PFSK-1 (cell line): ENCODE measurements at regions not wholly inside any gene's neighbourhood (a gene's known extent, or its start where the extent isn't known, plus 50 kb on each side); places are given as distances from the start of the nearest gene placed in this dataset.

Experiments used
- FOXP2 ChIP-seq: optimal IDR thresholded peaks from 2 replicates; pipeline ENCODE3; 2011; ENCODE audit warnings: borderline replicate concordance, control low read depth, inconsistent platforms; ENCODE audit not compliant: insufficient read depth; ENCODE audit errors: extremely low read length, extremely low read depth
- POLR2AphosphoS5 ChIP-seq: IDR thresholded peaks from 2 replicates; pipeline ENCODE4 v1.6.1; 2012; ENCODE audit warnings: low read depth, mild to moderate bottlenecking, control low read depth, low read length, moderate library complexity
- REST ChIP-seq, 2 experiments: IDR thresholded peaks; 2 replicates each; pipeline versions ENCODE4 v1.6.1 to v1.8.0; 2011 to 2012; ENCODE audit warnings: low read depth in 2 of 2, low read length in 2 of 2, control low read depth in 1 of 2, inconsistent platforms in 1 of 2, mild to moderate bottlenecking in 1 of 2, moderate library complexity in 1 of 2; ENCODE audit not compliant: insufficient read depth in 1 of 2
- SIN3A ChIP-seq: IDR thresholded peaks from 2 replicates; pipeline ENCODE4 v1.6.1; 2012; ENCODE audit warnings: mild to moderate bottlenecking, low read length, moderate library complexity, borderline replicate concordance; ENCODE audit not compliant: insufficient read depth
- TAF1 ChIP-seq: IDR thresholded peaks from 2 replicates; pipeline ENCODE4 v1.6.1; 2012; ENCODE audit warnings: low read length, control low read depth, borderline replicate concordance; ENCODE audit not compliant: insufficient read depth

DNA sequence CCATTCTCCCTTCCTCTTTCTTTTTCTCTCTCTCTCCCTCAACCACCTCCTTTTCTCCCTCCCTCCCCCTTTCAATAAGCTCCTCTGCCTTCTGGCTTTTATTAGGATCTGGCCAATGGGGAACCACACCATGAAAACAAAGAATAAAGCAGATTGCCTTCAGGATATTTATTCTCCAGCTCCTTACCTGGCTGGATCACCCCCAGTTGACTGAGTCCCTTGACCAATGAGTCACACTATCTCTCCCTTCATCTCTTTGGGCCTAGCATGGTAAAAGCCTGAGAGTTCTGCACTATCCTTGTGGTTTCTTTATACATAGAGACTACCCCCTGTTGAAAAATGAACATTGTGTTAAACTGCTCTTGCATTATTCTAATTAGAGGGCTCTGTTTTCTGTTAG is 476.8 kb downstream of the EPHA7 start:
- TF ChIP-seq FOXP2, result no peak
- no peak for TF ChIP-seq POLR2AphosphoS5
- TF ChIP-seq TAF1, result no peak
- TF ChIP-seq REST (IDR thresholded peaks at IDR 0.05; ENCODE audit: insufficient read depth in 1 of 2, low read depth in 2 of 2, low read length in 2 of 2), result no peak
- TF ChIP-seq SIN3A, result no peak

DNA sequence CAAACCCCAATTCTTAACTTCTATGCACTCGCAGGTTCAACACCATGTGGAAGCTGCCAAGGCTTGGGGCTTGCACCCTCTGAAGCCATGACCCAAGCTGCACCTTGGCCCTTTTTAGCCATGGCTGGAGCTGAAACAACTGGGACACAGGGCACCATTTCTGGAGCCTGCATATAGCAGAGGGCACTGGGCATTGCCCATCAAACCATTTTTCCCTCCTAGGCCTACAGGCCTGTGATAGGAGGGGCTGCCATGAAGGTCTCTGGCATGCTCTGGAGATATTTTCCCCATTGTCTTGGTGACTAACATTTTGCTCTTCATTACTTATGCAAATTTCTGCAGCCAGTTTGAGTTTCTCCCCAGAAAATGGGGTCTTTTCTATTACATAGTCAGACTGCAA is 484.7 kb downstream of the EPHA7 start:
- TF ChIP-seq POLR2AphosphoS5 (no peak), FOXP2 (no peak), TAF1 (no peak), REST (IDR thresholded peaks at IDR 0.05; ENCODE audit: insufficient read depth in 1 of 2, low read depth in 2 of 2, low read length in 2 of 2) (no peak), SIN3A (no peak)

DNA sequence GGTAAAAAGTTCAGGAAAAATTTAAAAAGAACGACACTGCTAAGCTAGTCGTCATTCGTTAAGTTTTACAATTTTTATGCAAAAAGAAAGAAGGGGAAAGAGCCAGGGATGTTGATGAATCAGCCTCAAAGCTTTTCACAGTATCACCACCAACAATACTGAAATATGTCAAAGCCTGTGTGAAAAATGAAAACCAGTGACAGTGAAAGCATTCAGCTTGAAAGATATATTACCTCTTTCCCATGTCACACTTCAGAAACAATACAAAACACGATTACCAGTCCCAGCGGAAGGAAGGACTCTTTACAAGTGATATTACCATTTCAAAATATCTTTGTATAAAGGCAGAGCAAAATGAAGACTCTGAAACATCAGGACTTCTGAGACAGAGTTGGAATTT is 489.2 kb downstream of the EPHA7 start:
- TF ChIP-seq FOXP2, result no peak
- TF ChIP-seq POLR2AphosphoS5, result no peak
- no peak for TF ChIP-seq TAF1
- TF ChIP-seq SIN3A, result no peak
- no peak for TF ChIP-seq REST (IDR thresholded peaks at IDR 0.05; ENCODE audit: insufficient read depth in 1 of 2, low read depth in 2 of 2, low read length in 2 of 2)

- TF ChIP-seq FOXP2, result no peak
- TF ChIP-seq SIN3A, result no peak
- no peak for TF ChIP-seq POLR2AphosphoS5
- no peak for TF ChIP-seq REST (IDR thresholded peaks at IDR 0.05; ENCODE audit: insufficient read depth in 1 of 2, low read depth in 2 of 2, low read length in 2 of 2)
- no peak for TF ChIP-seq TAF1
Measured at GRCh38 chr6:92922216-92922806, 497.0 kb downstream of the EPHA7 start.

DNA sequence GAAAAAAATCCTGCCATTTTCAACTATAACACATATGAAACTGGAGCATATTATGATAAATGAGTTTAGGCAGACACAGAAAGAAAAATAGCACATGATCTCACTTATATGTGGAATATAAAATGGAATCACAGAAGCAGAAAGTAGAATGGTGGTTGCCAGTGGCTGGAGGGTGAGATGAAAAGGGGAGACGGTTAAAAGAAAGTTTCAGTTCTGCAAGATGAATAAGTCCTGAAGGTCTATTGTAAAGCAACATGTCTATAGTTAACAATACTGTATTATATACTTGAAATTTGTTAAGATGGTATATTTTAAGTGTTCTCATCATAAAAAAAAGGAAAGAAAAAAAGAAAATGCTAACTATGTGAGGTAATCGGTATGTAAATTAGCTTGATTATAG is 503.9 kb downstream of the EPHA7 start:
- no peak for TF ChIP-seq REST (IDR thresholded peaks at IDR 0.05; ENCODE audit: insufficient read depth in 1 of 2, low read depth in 2 of 2, low read length in 2 of 2)
- TF ChIP-seq TAF1, result no peak
- no peak for TF ChIP-seq POLR2AphosphoS5
- no peak for TF ChIP-seq SIN3A
- no peak for TF ChIP-seq FOXP2
